ENCODE measurements at regions not wholly inside any gene's neighbourhood (a gene's known extent, or its start where the extent isn't known, plus 50 kb on each side); places are given as distances from the start of the nearest gene placed in this dataset.
"Not testable (repeated sequence)": the region's sequence is repeated elsewhere in the genome, so short reads cannot be mapped to it uniquely, and the experiment has no call there.

GRCh38 chr10:6953271-6953801 lies 373.3 kb upstream of the PRKCQ start:
- H3K27me3 ChIP-seq (ENCODE audit: insufficient read depth, low read length), result no peaks in the 10 kb centered on the region
- H3K27ac ChIP-seq (ENCODE audit: low read depth, low read length), result no peak overlapping the region
- H3K4me1 ChIP-seq (ENCODE audit: insufficient read depth, low read length), result no peaks in the 10 kb centered on the region
- 85% methylated on average over 6 of the region's 6 CpGs for WGBS
- H3K36me3 ChIP-seq (ENCODE audit: insufficient read depth, low read length), result no peaks in the 10 kb centered on the region
- H3K9ac ChIP-seq (ENCODE audit: low read depth, low read length), result no peak overlapping the region
- H3K9me3 ChIP-seq (ENCODE audit: insufficient read depth, low read depth, low read length), result no peaks in the 10 kb centered on the region
- no peak overlapping the region for H3K4me3 ChIP-seq (ENCODE audit: low read length)

DNA sequence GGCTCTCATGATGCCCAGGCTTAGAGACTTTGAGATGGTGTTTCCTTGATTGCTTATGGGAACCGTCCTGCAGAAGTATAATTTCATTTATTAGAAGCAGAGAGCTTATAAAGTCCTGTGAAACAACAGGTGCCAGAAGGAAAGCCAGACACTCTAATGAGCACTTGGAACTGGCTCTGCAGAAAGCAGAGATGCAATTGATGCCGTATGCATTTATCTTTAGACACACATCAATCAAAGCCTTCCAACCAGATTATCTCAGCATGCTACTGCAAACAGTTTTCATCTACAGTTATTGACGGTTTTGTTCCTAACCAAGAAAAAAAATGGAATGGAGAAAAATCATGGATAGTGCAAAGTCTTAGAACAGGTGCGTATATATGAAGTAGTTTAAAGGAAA lies 371.7 kb upstream of the PRKCQ start:
- 95% methylated on average over 4 of the region's 4 CpGs for WGBS
- Histone ChIP-seq H3K36me3 (ENCODE audit: insufficient read depth, low read length) (no peaks in the 10 kb centered on the region), H3K4me1 (ENCODE audit: insufficient read depth, low read length) (no peaks in the 10 kb centered on the region), H3K9ac (ENCODE audit: low read depth, low read length) (no peak overlapping the region), H3K27me3 (ENCODE audit: insufficient read depth, low read length) (no peaks in the 10 kb centered on the region), H3K9me3 (ENCODE audit: insufficient read depth, low read depth, low read length) (no peaks in the 10 kb centered on the region), H3K27ac (ENCODE audit: low read depth, low read length) (no peak overlapping the region), H3K4me3 (ENCODE audit: low read length) (no peak overlapping the region)

DNA sequence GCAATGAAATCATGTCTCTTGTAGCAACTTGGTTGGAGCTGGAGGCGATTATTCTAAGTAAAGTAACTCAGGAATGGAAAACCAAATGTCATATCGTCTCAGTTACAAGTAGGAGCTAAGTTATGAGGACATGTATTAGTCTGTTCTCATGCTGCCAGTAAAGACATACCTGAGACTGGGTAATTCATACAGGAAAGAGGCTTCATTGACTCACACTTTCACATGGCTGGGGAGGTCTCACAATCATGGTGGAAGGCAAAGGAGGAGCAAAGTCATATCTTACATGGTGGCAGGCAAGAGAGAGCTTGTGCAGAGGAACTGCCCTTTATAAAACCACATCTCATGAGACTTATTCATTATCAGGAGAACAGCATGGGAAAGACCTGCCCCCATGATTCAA lies 370.1 kb upstream of the PRKCQ start:
- no peak overlapping the region for H3K9ac ChIP-seq (ENCODE audit: low read depth, low read length)
- WGBS, result 94% methylated on average over 2 of the region's 2 CpGs
- H3K27me3 ChIP-seq (ENCODE audit: insufficient read depth, low read length), result no peaks in the 10 kb centered on the region
- no peak overlapping the region for H3K4me3 ChIP-seq (ENCODE audit: low read length)
- H3K9me3 ChIP-seq (ENCODE audit: insufficient read depth, low read depth, low read length), result no peaks in the 10 kb centered on the region
- no peak overlapping the region for H3K27ac ChIP-seq (ENCODE audit: low read depth, low read length)
- H3K36me3 ChIP-seq (ENCODE audit: insufficient read depth, low read length), result no peaks in the 10 kb centered on the region
- H3K4me1 ChIP-seq (ENCODE audit: insufficient read depth, low read length), result no peaks in the 10 kb centered on the region

DNA sequence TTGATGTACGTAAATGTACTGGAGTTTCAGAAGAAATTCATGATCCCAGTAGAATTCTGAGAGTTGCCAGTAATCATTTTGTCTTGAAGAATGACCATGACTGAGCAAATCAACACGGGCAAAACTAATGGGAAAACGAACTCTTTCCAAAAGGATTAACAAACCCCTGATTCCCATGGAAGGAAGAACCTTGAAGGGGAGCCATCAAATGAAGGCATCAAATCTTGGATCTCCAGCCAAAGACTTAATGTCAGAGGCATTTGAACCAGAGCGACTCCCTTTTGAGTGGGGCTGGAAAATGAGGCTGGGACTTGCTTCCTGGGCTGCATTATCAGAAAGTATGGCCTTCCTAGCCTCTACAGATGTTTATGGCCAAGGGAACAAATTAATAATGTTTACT lies 364.4 kb upstream of the PRKCQ start:
- Histone ChIP-seq H3K4me3 (ENCODE audit: low read length) (no peak overlapping the region), H3K27ac (ENCODE audit: low read depth, low read length) (no peak overlapping the region), H3K9me3 (ENCODE audit: insufficient read depth, low read depth, low read length) (no peaks in the 10 kb centered on the region), H3K4me1 (ENCODE audit: insufficient read depth, low read length) (no peaks in the 10 kb centered on the region), H3K36me3 (ENCODE audit: insufficient read depth, low read length) (no peaks in the 10 kb centered on the region), H3K27me3 (ENCODE audit: insufficient read depth, low read length) (no peaks in the 10 kb centered on the region), H3K9ac (ENCODE audit: low read depth, low read length) (no peak overlapping the region)
- 90% methylated on average over 4 of the region's 4 CpGs for WGBS

DNA sequence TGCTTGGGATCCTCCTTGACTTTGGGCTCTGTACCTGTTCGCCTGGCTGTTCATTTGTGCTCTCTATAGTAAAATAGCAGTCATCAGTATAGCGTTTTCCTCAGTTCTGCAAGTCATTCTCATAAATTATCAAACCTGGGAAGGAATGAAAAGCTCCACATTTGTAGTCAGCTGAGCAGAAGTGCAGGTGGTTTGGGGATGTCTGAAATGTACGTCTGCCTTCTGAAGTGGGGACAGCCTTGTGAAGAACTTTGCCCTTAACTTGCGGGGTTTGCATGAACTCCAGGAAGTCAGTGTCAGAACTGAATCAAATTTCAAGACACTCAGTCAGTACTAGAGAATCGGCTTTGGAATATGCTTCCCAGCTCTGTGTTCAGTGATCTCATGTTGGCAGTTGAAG lies 358.3 kb upstream of the PRKCQ start:
- Histone ChIP-seq H3K36me3 (ENCODE audit: insufficient read depth, low read length) (no peaks in the 10 kb centered on the region), H3K27me3 (ENCODE audit: insufficient read depth, low read length) (no peaks in the 10 kb centered on the region), H3K4me3 (ENCODE audit: low read length) (no peak overlapping the region), H3K9me3 (ENCODE audit: insufficient read depth, low read depth, low read length) (peaks cover 17% of the 10 kb centered on the region; the same call in 1 of the 2 replicates), H3K27ac (ENCODE audit: low read depth, low read length) (no peak overlapping the region), H3K4me1 (ENCODE audit: insufficient read depth, low read length) (no peaks in the 10 kb centered on the region), H3K9ac (ENCODE audit: low read depth, low read length) (no peak overlapping the region)
- WGBS, result 86% methylated on average over 5 of the region's 5 CpGs

- Histone ChIP-seq H3K27ac (ENCODE audit: low read depth, low read length) (no peak overlapping the region), H3K4me1 (ENCODE audit: insufficient read depth, low read length) (no peaks in the 10 kb centered on the region), H3K4me3 (ENCODE audit: low read length) (no peak overlapping the region), H3K9ac (ENCODE audit: low read depth, low read length) (no peak overlapping the region), H3K9me3 (ENCODE audit: insufficient read depth, low read depth, low read length) (peaks cover 17% of the 10 kb centered on the region; the same call in 1 of the 2 replicates), H3K36me3 (ENCODE audit: insufficient read depth, low read length) (no peaks in the 10 kb centered on the region), H3K27me3 (ENCODE audit: insufficient read depth, low read length) (no peaks in the 10 kb centered on the region)
These were observed 356.9 kb upstream of the PRKCQ start for GRCh38 chr10:6936931-6937330.

DNA sequence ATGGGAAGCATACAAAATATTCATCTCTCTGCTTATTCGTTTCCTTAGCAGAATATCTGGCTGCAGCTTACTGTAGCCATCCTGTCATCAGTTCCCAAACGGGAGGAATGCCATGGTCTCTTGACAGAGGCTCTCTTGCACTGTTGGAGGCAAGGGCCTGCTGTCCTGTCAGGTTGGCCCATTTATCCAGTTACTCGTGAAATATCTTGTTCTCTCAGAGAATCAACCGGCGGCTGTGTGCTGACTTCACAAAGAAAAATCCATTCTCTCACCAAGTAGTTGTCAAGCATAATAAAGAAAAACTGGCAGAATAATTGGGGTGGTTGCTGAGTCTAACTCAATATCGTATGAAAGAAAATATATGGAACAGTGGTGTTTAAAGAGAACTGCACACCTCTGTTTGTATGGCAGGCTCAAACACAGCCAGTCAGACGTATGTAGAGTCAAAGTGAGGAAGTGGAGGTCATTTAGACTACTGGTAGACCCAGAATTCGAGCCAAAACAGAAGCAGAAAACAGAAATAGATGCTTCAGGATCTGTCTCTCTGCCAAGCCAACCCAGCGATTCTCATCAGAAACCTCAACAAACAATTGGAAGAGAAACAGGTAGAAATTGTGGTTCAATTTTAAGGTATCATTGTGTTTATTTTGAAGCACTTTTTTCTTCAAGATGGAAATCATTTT lies 349.2 kb upstream of the PRKCQ start:
- no peak overlapping the region for H3K27ac ChIP-seq (ENCODE audit: low read depth, low read length)
- H3K4me3 ChIP-seq (ENCODE audit: low read length), result no peak overlapping the region
- H3K4me1 ChIP-seq (ENCODE audit: insufficient read depth, low read length), result peaks cover 5% of the 10 kb centered on the region; the same call in 1 of the 2 replicates
- H3K27me3 ChIP-seq (ENCODE audit: insufficient read depth, low read length), result no peaks in the 10 kb centered on the region
- H3K9ac ChIP-seq (ENCODE audit: low read depth, low read length), result no peak overlapping the region
- 86% methylated on average over 9 of the region's 9 CpGs for WGBS
- H3K9me3 ChIP-seq (ENCODE audit: insufficient read depth, low read depth, low read length), result 0 out of 2 replicates have a peak, but pooled peaks cover 3% of the 10 kb centered on the region
- H3K36me3 ChIP-seq (ENCODE audit: insufficient read depth, low read length), result no peaks in the 10 kb centered on the region

DNA sequence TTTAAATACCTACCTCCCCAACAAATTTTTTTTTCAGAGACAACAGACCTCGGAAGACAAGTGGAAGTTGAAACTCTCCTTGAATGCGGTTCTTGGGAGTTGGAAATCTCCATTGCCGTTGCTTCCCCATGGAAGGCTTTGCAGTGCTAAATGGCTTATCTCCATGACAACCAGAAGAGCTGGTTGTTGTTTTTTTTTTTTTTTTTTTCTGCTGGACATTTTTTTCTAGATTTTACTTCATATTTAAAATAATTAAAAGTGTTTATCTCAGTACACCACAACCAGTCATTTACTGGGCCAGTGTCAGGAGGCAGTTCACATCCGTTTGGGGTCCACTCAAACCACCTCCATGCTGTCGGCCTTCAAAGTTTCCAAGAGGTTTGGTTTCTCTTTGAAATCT lies 348.5 kb upstream of the PRKCQ start:
- no peaks in the 10 kb centered on the region for H3K36me3 ChIP-seq (ENCODE audit: insufficient read depth, low read length)
- no peak overlapping the region for H3K4me3 ChIP-seq (ENCODE audit: low read length)
- no peaks in the 10 kb centered on the region for H3K9me3 ChIP-seq (ENCODE audit: insufficient read depth, low read depth, low read length)
- no peaks in the 10 kb centered on the region for H3K27me3 ChIP-seq (ENCODE audit: insufficient read depth, low read length)
- H3K4me1 ChIP-seq (ENCODE audit: insufficient read depth, low read length), result peaks cover 5% of the 10 kb centered on the region; the same call in 1 of the 2 replicates
- H3K27ac ChIP-seq (ENCODE audit: low read depth, low read length), result no peak overlapping the region
- 80% methylated on average over 5 of the region's 5 CpGs for WGBS
- H3K9ac ChIP-seq (ENCODE audit: low read depth, low read length), result no peak overlapping the region

GRCh38 chr10:6926971-6927370 lies 346.9 kb upstream of the PRKCQ start:
- no peaks in the 10 kb centered on the region for H3K27me3 ChIP-seq (ENCODE audit: insufficient read depth, low read length)
- no peaks in the 10 kb centered on the region for H3K9me3 ChIP-seq (ENCODE audit: insufficient read depth, low read depth, low read length)
- no peak overlapping the region for H3K9ac ChIP-seq (ENCODE audit: low read depth, low read length)
- peaks cover 5% of the 10 kb centered on the region; the same call in 1 of the 2 replicates for H3K4me1 ChIP-seq (ENCODE audit: insufficient read depth, low read length)
- 96% methylated on average over 2 of the region's 2 CpGs for WGBS
- H3K4me3 ChIP-seq (ENCODE audit: low read length), result no peak overlapping the region
- H3K36me3 ChIP-seq (ENCODE audit: insufficient read depth, low read length), result no peaks in the 10 kb centered on the region
- H3K27ac ChIP-seq (ENCODE audit: low read depth, low read length), result no peak overlapping the region

- Histone ChIP-seq H3K27ac (ENCODE audit: low read depth, low read length) (no peak overlapping the region), H3K27me3 (ENCODE audit: insufficient read depth, low read length) (no peaks in the 10 kb centered on the region), H3K4me1 (ENCODE audit: insufficient read depth, low read length) (peaks cover 10% of the 10 kb centered on the region; the same call in 1 of the 2 replicates), H3K9ac (ENCODE audit: low read depth, low read length) (no peak overlapping the region), H3K9me3 (ENCODE audit: insufficient read depth, low read depth, low read length) (no peaks in the 10 kb centered on the region), H3K4me3 (ENCODE audit: low read length) (no peak overlapping the region), H3K36me3 (ENCODE audit: insufficient read depth, low read length) (no peaks in the 10 kb centered on the region)
- WGBS, result 95% methylated on average over 2 of the region's 2 CpGs
These were observed 345.1 kb upstream of the PRKCQ start for GRCh38 chr10:6925146-6925545.

DNA sequence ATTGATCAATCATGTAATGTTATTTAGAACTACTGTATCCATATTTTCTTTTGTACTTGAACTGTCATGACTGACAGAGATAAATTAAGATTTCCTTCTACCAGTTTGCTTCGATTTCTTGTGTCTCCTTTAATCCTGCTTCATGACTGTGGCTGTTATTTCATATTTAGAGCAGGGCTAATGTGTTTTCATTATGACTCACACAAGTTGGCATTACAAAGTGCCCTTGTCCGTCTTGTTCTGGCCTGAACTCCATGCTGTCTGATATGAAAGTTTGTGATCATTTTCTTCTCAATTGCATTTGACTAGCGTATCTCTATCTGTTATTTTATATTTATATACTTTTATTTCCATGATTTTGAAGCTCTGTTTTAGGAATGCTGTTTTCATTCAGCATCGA lies 344.1 kb upstream of the PRKCQ start:
- 97% methylated on average over 3 of the region's 4 CpGs for WGBS
- Histone ChIP-seq H3K9me3 (ENCODE audit: insufficient read depth, low read depth, low read length) (no peaks in the 10 kb centered on the region), H3K4me3 (ENCODE audit: low read length) (no peak overlapping the region), H3K36me3 (ENCODE audit: insufficient read depth, low read length) (no peaks in the 10 kb centered on the region), H3K27me3 (ENCODE audit: insufficient read depth, low read length) (no peaks in the 10 kb centered on the region), H3K9ac (ENCODE audit: low read depth, low read length) (no peak overlapping the region), H3K27ac (ENCODE audit: low read depth, low read length) (no peak overlapping the region), H3K4me1 (ENCODE audit: insufficient read depth, low read length) (peaks cover 11% of the 10 kb centered on the region; the same call in 1 of the 2 replicates)

DNA sequence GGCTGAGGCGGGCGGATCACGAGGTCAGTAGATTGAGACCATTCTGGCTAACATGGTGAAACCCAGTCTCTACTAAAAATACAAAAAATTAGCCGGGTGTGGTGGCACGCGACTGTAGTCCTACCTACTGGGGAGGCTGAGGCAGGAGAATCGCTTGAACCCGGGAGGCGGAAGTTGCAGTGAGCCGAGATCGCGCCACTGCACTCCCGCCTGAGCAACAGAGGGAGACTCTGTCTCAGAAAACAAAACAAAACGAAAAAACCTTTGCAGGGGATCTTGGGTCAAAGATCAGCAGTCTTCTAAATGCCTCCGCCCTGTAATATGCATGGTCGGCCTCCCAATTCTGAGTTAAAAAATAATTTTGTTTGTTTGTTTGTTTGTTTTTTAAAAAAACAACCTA lies 340.9 kb upstream of the PRKCQ start:
- not testable (repeated sequence) for H3K4me1 ChIP-seq (ENCODE audit: insufficient read depth, low read length); H3K27me3 ChIP-seq (ENCODE audit: insufficient read depth, low read length); H3K36me3 ChIP-seq (ENCODE audit: insufficient read depth, low read length); H3K4me3 ChIP-seq (ENCODE audit: low read length); H3K27ac ChIP-seq (ENCODE audit: low read depth, low read length); H3K9ac ChIP-seq (ENCODE audit: low read depth, low read length); H3K9me3 ChIP-seq (ENCODE audit: insufficient read depth, low read depth, low read length)
- WGBS, result 84% methylated on average over 16 of the region's 16 CpGs

Data from HUES64 (cell line).